SJSA1 (cell line): ENCODE measurements at regions not wholly inside any gene's neighbourhood (a gene's known extent, or its start where the extent isn't known, plus 50 kb on each side); places are given as distances from the start of the nearest gene placed in this dataset.
"Not testable (repeated sequence)": the region's sequence is repeated elsewhere in the genome, so short reads cannot be mapped to it uniquely, and the experiment has no call there.

Source experiments
- DNase-seq, 2 experiments: peaks; one replicate each; pipeline ENCODE4 v3.0.0-alpha.2; 2015 to 2020; ENCODE audit warnings: low spot score in 2 of 2, low read depth in 1 of 2
- H3K27ac ChIP-seq: fragments of 250-450 bp; sonication (Bioruptor Pico); 2 replicates; pipeline ENCODE4 v1.5.1; 2020; ENCODE audit warnings: mild to moderate bottlenecking, moderate library complexity
- H3K27me3 ChIP-seq: fragments of 250-450 bp; sonication (Bioruptor Pico); replicated peaks from 2 replicates; pipeline ENCODE4 v1.5.1; 2020; ENCODE audit warnings: mild to moderate bottlenecking, moderate library complexity
- H3K36me3 ChIP-seq: fragments of 250-450 bp; sonication (Bioruptor Pico); 2 replicates; pipeline ENCODE4 v1.5.1; 2020; ENCODE audit warnings: mild to moderate bottlenecking
- H3K4me1 ChIP-seq: fragments of 250-450 bp; sonication (Bioruptor Pico); replicated peaks from 2 replicates; pipeline ENCODE4 v1.6.1; 2021; ENCODE audit warnings: mild to moderate bottlenecking
- H3K4me3 ChIP-seq: fragments of 250-450 bp; sonication (Bioruptor Pico); 2 replicates; pipeline ENCODE4 v1.5.1; 2020; ENCODE audit warnings: mild to moderate bottlenecking
- H3K9me3 ChIP-seq: fragments of 250-450 bp; sonication (Bioruptor Pico); replicated peaks from 2 replicates; pipeline ENCODE4 v1.5.1; 2020; ENCODE audit warnings: mild to moderate bottlenecking

- no peak for DNase-seq
- H3K36me3 ChIP-seq = no peaks in the 10 kb centered on the region
- H3K4me1 ChIP-seq = no peaks in the 10 kb centered on the region
- no peak overlapping the region for H3K4me3 ChIP-seq
- no peaks in the 10 kb centered on the region for H3K27me3 ChIP-seq
- no peaks in the 10 kb centered on the region for H3K9me3 ChIP-seq
- no peak overlapping the region for H3K27ac ChIP-seq
Measured at GRCh38 chr2:221970389-221970788, 328.4 kb downstream of the PAX3 start.

DNA sequence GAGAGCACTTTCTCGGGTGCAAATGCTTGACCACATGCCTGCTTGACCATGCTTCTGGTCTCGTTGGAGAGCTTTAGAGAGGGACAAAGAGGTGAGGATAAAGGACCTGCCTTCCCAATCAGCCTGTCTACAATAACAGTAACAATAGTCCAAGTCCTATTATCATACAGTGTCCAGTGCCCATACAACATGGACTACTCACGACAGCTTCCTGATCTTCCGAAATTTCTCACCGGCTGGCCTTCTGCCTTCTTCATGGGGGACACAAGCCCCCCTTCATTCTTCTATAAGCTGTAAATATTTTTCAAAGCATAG lies 329.0 kb downstream of the PAX3 start:
- Histone ChIP-seq H3K36me3 (no peaks in the 10 kb centered on the region), H3K9me3 (no peaks in the 10 kb centered on the region), H3K4me1 (no peaks in the 10 kb centered on the region), H3K27ac (no peak overlapping the region), H3K27me3 (no peaks in the 10 kb centered on the region), H3K4me3 (no peak overlapping the region)
- DNase-seq = no peak

GRCh38 chr2:221969087-221969829 lies 329.5 kb downstream of the PAX3 start:
- H3K36me3 ChIP-seq = no peaks in the 10 kb centered on the region
- no peak overlapping the region for H3K27ac ChIP-seq
- DNase-seq = peak in 1 of 2 experiments; percentile 19
- no peaks in the 10 kb centered on the region for H3K4me1 ChIP-seq
- no peaks in the 10 kb centered on the region for H3K27me3 ChIP-seq
- no peak overlapping the region for H3K4me3 ChIP-seq
- H3K9me3 ChIP-seq = no peaks in the 10 kb centered on the region

GRCh38 chr2:221962186-221962585 lies 336.6 kb downstream of the PAX3 start:
- no peak overlapping the region for H3K27ac ChIP-seq
- no peaks in the 10 kb centered on the region for H3K4me1 ChIP-seq
- H3K4me3 ChIP-seq = no peak overlapping the region
- no peaks in the 10 kb centered on the region for H3K9me3 ChIP-seq
- no peaks in the 10 kb centered on the region for H3K27me3 ChIP-seq
- no peak for DNase-seq
- no peaks in the 10 kb centered on the region for H3K36me3 ChIP-seq

GRCh38 chr2:221961561-221961960 lies 337.2 kb downstream of the PAX3 start:
- no peaks in the 10 kb centered on the region for H3K4me1 ChIP-seq
- DNase-seq = no peak
- no peak overlapping the region for H3K4me3 ChIP-seq
- H3K9me3 ChIP-seq = no peaks in the 10 kb centered on the region
- H3K27me3 ChIP-seq = no peaks in the 10 kb centered on the region
- no peak overlapping the region for H3K27ac ChIP-seq
- no peaks in the 10 kb centered on the region for H3K36me3 ChIP-seq

GRCh38 chr2:221958224-221958623 lies 340.6 kb downstream of the PAX3 start:
- Histone ChIP-seq H3K4me1 (no peaks in the 10 kb centered on the region), H3K36me3 (no peaks in the 10 kb centered on the region), H3K27me3 (0 out of 2 replicates have a peak, but pooled peaks cover 3% of the 10 kb centered on the region), H3K9me3 (no peaks in the 10 kb centered on the region), H3K4me3 (no peak overlapping the region), H3K27ac (no peak overlapping the region)
- no peak for DNase-seq

DNA sequence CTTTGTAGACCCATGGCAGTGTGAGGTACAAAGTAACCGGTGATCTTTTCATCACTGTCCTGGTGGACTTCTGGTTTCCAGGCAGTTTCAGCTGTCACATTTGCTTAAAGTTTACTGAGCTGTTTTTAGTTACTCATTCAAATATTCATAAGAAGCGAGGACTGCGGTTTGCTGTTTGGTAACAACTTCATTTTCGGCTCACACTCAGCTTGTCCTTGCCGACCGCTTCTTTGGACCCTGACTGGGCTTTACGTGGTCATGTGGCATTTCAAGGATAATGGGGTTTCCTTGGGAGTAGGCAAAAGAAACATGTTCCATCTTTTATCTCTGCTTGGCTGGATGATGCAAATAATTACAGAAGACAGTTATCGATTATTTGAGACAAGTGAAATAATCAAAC lies 350.7 kb downstream of the PAX3 start:
- Histone ChIP-seq H3K9me3 (0 out of 2 replicates have a peak, but pooled peaks cover 3% of the 10 kb centered on the region), H3K27ac (no peak overlapping the region), H3K27me3 (no peaks in the 10 kb centered on the region), H3K4me1 (no peaks in the 10 kb centered on the region), H3K36me3 (no peaks in the 10 kb centered on the region), H3K4me3 (no peak overlapping the region)
- no peak for DNase-seq

DNA sequence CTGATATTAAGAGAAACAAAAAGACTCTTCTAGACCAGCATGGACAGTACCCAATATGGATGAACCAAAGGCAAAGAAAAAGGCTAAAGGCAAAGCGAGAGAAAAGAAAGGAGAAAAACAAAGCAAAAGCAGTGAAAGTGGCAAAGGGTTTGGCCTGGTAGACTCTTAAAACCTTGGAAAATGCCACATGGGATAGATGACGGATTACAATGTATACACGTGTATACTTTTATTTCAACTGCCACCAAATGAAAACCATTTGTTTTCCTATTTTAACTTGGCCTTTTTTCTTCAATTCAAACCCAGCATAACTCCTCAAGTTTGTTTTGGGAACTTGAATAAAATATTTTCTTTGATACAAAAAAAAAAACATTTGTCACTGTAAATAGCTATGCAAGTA lies 354.3 kb downstream of the PAX3 start:
- not testable (repeated sequence) for H3K4me3 ChIP-seq, H3K4me1 ChIP-seq, H3K27ac ChIP-seq, H3K27me3 ChIP-seq, H3K9me3 ChIP-seq, H3K36me3 ChIP-seq, DNase-seq

GRCh38 chr2:221943076-221943810 lies 355.6 kb downstream of the PAX3 start:
- Histone ChIP-seq H3K4me3 (no peak overlapping the region), H3K9me3 (0 out of 2 replicates have a peak, but pooled peaks cover 3% of the 10 kb centered on the region), H3K4me1 (no peaks in the 10 kb centered on the region), H3K36me3 (no peaks in the 10 kb centered on the region), H3K27ac (no peak overlapping the region), H3K27me3 (no peaks in the 10 kb centered on the region)
- DNase-seq = no peak

GRCh38 chr2:221931251-221931991 lies 359.3 kb upstream of the EPHA4 start:
- H3K4me3 ChIP-seq = no peak overlapping the region
- no peaks in the 10 kb centered on the region for H3K9me3 ChIP-seq
- no peak for DNase-seq
- no peaks in the 10 kb centered on the region for H3K4me1 ChIP-seq
- H3K36me3 ChIP-seq = no peaks in the 10 kb centered on the region
- H3K27me3 ChIP-seq = no peaks in the 10 kb centered on the region
- no peak overlapping the region for H3K27ac ChIP-seq

DNA sequence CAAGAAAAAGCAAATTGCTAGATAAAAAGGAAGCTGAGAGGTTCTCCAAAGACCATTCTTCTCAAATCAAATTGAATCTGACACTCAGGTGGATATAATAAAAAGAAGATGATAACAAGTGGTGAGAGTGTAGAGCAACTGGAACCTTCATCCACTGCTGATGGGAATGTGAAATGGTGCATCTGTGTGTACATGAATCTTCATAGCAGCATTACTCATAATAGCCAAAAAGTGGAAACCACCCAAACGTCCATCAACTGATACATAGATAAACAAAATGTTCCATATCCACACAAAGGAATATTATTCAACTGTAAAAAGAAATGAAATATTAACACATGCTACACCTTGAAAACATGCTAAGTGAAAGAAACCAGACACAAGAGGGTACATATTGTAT lies 357.2 kb upstream of the EPHA4 start:
- Histone ChIP-seq H3K9me3 (no peaks in the 10 kb centered on the region), H3K36me3 (no peaks in the 10 kb centered on the region), H3K27me3 (no peaks in the 10 kb centered on the region), H3K4me3 (no peak overlapping the region), H3K27ac (no peak overlapping the region), H3K4me1 (no peaks in the 10 kb centered on the region)
- DNase-seq = no peak

- Histone ChIP-seq H3K4me3 (no peak overlapping the region), H3K27me3 (no peaks in the 10 kb centered on the region), H3K27ac (no peak overlapping the region), H3K9me3 (no peaks in the 10 kb centered on the region), H3K4me1 (no peaks in the 10 kb centered on the region), H3K36me3 (no peaks in the 10 kb centered on the region)
- DNase-seq = no peak
Measured at GRCh38 chr2:221926327-221926726, 354.2 kb upstream of the EPHA4 start.

DNA sequence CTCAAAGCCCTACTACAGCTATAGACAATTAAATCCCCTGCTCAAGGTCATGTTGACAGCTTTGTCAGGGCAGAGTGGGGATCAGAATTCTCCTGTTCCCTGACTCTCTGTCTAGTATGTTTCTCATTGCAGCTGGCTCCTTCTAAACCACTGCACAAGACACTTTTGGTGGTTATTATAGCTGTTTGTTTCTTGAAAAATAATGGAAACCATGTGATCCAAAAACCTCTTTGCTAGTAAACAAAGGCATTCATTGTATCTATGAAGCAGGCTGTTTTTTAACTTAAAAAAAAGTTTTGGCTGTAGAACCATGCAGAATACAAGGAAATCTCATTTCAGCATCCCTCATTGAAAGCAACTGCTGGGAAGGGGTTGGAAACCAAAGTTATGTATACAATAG lies 352.5 kb upstream of the EPHA4 start:
- Histone ChIP-seq H3K27ac (no peak overlapping the region), H3K36me3 (no peaks in the 10 kb centered on the region), H3K9me3 (no peaks in the 10 kb centered on the region), H3K27me3 (no peaks in the 10 kb centered on the region), H3K4me1 (no peaks in the 10 kb centered on the region), H3K4me3 (no peak overlapping the region)
- DNase-seq = no peak

- Histone ChIP-seq H3K27me3 (no peaks in the 10 kb centered on the region), H3K4me1 (no peaks in the 10 kb centered on the region), H3K36me3 (no peaks in the 10 kb centered on the region), H3K9me3 (no peaks in the 10 kb centered on the region), H3K27ac (no peak overlapping the region), H3K4me3 (no peak overlapping the region)
- no peak for DNase-seq
Measured at GRCh38 chr2:221915926-221916325, 343.8 kb upstream of the EPHA4 start.
